Osteocyte (in vitro differentiated cells): ENCODE measurements at regions not wholly inside any gene's neighbourhood (a gene's known extent, or its start where the extent isn't known, plus 50 kb on each side); places are given as distances from the start of the nearest gene placed in this dataset.
"Not testable (repeated sequence)": the region's sequence is repeated elsewhere in the genome, so short reads cannot be mapped to it uniquely, and the experiment has no call there.

Source experiments
- DNase-seq: peaks from one replicate; pipeline ENCODE4 v3.0.0; 2021; ENCODE audit warnings: mixed read lengths; ENCODE audit not compliant: unreplicated experiment; ENCODE audit errors: extremely low spot score
- H3K27ac Mint-ChIP-seq: one replicate; pipeline ENCODE4 v1.8.0; 2021; ENCODE audit warnings: mild to moderate bottlenecking, mixed read lengths; ENCODE audit not compliant: unreplicated experiment
- H3K27me3 Mint-ChIP-seq: one replicate; pipeline ENCODE4 v1.8.0; 2021; ENCODE audit warnings: mixed read lengths; ENCODE audit not compliant: unreplicated experiment
- H3K36me3 Mint-ChIP-seq: one replicate; pipeline ENCODE4 v1.8.0; 2021; ENCODE audit warnings: mixed read lengths; ENCODE audit not compliant: unreplicated experiment
- H3K4me1 Mint-ChIP-seq: one replicate; pipeline ENCODE4 v1.8.0; 2021; ENCODE audit warnings: mixed read lengths; ENCODE audit not compliant: unreplicated experiment
- H3K4me3 Mint-ChIP-seq: one replicate; pipeline ENCODE4 v1.8.0; 2021; ENCODE audit warnings: mild to moderate bottlenecking, moderate library complexity, mixed read lengths; ENCODE audit not compliant: unreplicated experiment
- H3K9me3 Mint-ChIP-seq: one replicate; pipeline ENCODE4 v1.8.0; 2021; ENCODE audit warnings: mixed read lengths; ENCODE audit not compliant: unreplicated experiment
- TF ChIP-seq, protein P1 (sequence below): fragments of 200-600 bp; sonication (generic); IDR thresholded peaks from 2 replicates; pipeline ENCODE4 v1.5.0; 2021; ENCODE audit warnings: antibody characterized with exemption, mild to moderate bottlenecking, moderate library complexity

GRCh38 chr5:19264821-19265220 lies 723.2 kb downstream of the CDH18 start:
- H3K9me3 Mint-ChIP-seq: peaks cover 33% of the 10 kb centered on the region
- H3K27ac Mint-ChIP-seq: no peak overlapping the region
- H3K4me1 Mint-ChIP-seq: no peaks in the 10 kb centered on the region
- DNase-seq: no peak
- no peaks in the 10 kb centered on the region for H3K27me3 Mint-ChIP-seq
- no peaks in the 10 kb centered on the region for H3K36me3 Mint-ChIP-seq
- H3K4me3 Mint-ChIP-seq: no peak overlapping the region
- TF ChIP-seq, protein P1, sequence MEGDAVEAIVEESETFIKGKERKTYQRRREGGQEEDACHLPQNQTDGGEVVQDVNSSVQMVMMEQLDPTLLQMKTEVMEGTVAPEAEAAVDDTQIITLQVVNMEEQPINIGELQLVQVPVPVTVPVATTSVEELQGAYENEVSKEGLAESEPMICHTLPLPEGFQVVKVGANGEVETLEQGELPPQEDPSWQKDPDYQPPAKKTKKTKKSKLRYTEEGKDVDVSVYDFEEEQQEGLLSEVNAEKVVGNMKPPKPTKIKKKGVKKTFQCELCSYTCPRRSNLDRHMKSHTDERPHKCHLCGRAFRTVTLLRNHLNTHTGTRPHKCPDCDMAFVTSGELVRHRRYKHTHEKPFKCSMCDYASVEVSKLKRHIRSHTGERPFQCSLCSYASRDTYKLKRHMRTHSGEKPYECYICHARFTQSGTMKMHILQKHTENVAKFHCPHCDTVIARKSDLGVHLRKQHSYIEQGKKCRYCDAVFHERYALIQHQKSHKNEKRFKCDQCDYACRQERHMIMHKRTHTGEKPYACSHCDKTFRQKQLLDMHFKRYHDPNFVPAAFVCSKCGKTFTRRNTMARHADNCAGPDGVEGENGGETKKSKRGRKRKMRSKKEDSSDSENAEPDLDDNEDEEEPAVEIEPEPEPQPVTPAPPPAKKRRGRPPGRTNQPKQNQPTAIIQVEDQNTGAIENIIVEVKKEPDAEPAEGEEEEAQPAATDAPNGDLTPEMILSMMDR: no peak

DNA sequence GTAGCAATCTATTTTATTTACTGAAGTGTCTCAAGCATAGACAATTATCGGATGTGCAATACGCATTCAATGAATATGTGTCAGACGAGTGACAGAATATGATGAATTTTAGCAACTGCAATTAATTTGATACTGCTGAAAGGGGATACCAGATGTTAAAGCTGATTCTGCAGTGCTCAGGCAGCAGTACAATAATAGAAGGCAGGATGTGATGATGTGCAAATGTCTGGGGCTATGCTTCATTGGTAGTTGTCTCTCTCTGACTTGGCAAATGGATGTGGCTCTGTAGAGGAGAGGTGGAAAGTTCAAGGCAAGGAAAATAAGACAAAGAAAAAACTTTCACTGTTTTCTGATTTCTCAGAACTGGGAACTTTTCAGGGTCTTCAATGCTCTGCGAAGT lies 721.2 kb downstream of the CDH18 start:
- TF ChIP-seq, protein P1: no peak
- no peaks in the 10 kb centered on the region for H3K27me3 Mint-ChIP-seq

GRCh38 chr5:19270153-19270552 lies 717.8 kb downstream of the CDH18 start:
- Mint-ChIP-seq H3K4me1 (no peaks in the 10 kb centered on the region), H3K27me3 (no peaks in the 10 kb centered on the region), H3K4me3 (no peak overlapping the region), H3K27ac (no peak overlapping the region), H3K36me3 (no peaks in the 10 kb centered on the region), H3K9me3 (peaks cover 30% of the 10 kb centered on the region)
- DNase-seq: no peak
- TF ChIP-seq, protein P1: no peak

More for the DNA sequence above, 721.2 kb downstream of the CDH18 start:
- Mint-ChIP-seq H3K36me3 (no peaks in the 10 kb centered on the region), H3K9me3 (peaks cover 29% of the 10 kb centered on the region), H3K4me1 (no peaks in the 10 kb centered on the region), H3K27ac (no peak overlapping the region), H3K4me3 (no peak overlapping the region)
- DNase-seq: no peak

- TF ChIP-seq, protein P1: no peak
- no peak for DNase-seq
- H3K9me3 Mint-ChIP-seq: peaks cover 36% of the 10 kb centered on the region
- no peaks in the 10 kb centered on the region for H3K4me1 Mint-ChIP-seq
- no peaks in the 10 kb centered on the region for H3K36me3 Mint-ChIP-seq
- H3K27me3 Mint-ChIP-seq: no peaks in the 10 kb centered on the region
- no peak overlapping the region for H3K4me3 Mint-ChIP-seq
- no peak overlapping the region for H3K27ac Mint-ChIP-seq
Measured at GRCh38 chr5:19274578-19274977, 713.4 kb downstream of the CDH18 start.

DNA sequence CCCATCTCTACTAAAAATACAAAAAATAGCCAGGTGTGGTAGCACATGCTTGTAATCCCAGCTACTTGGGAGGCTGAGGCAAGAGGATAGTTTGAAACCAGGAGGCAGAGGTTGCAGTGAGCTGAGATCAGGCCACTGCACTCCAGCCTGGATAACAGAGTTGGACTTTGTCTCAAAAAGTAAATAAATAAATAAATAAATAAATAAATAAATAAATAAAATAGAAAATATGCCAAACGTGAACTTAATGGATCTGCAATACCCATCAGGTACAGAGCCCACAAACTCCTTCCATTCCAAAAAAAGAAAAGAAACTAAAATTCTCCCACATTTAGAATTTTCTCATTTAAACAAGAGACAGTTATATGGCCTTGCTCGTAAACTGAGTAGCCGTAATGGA lies 702.7 kb downstream of the CDH18 start:
- Mint-ChIP-seq H3K4me1 (no peaks in the 10 kb centered on the region), H3K4me3 (no peak overlapping the region), H3K36me3 (no peaks in the 10 kb centered on the region), H3K9me3 (peaks cover 21% of the 10 kb centered on the region), H3K27me3 (no peaks in the 10 kb centered on the region), H3K27ac (no peak overlapping the region)
- DNase-seq: no peak
- TF ChIP-seq, protein P1: no peak

GRCh38 chr5:19287548-19288277 lies 700.3 kb downstream of the CDH18 start:
- not testable (repeated sequence) for H3K27me3 Mint-ChIP-seq, H3K4me3 Mint-ChIP-seq, DNase-seq, H3K36me3 Mint-ChIP-seq, H3K4me1 Mint-ChIP-seq, H3K27ac Mint-ChIP-seq
- peaks cover 18% of the 10 kb centered on the region for H3K9me3 Mint-ChIP-seq

GRCh38 chr5:19288311-19288710 lies 699.7 kb downstream of the CDH18 start:
- DNase-seq, H3K36me3 Mint-ChIP-seq, H3K4me1 Mint-ChIP-seq, H3K27ac Mint-ChIP-seq, H3K27me3 Mint-ChIP-seq, H3K4me3 Mint-ChIP-seq: not testable (repeated sequence)
- peaks cover 19% of the 10 kb centered on the region for H3K9me3 Mint-ChIP-seq
